ENCODE measurements at regions not wholly inside any gene's neighbourhood (a gene's known extent, or its start where the extent isn't known, plus 50 kb on each side); places are given as distances from the start of the nearest gene placed in this dataset.

DNA sequence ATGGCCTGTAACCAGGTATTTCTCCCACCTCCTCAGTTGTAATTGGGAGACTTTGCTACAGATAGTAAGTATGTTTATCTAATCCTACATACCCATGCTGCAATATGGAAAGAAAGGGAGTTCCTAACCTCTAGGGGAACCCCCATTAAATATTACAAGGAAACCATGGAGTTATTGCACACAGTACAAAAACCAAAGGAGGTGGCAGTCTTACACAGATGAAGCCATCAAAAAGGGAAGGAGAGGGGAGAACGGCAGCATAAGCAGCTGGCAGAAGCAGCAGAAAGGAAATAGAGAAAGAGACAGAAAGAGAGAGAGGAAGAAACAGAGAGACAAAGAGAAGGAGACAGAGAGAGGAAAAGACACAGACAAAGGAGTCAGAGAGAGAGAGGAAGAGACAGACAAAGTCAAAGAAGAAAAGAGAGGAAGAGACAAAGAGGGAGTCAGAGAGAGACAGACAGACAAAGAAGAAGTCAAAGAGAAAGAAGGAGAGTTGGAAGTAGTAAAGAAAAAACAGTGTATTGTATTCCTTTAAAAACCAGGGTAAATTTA is 142.9 kb downstream of the FASLG start:
- CTCF ChIA-PET, result no interaction called here
- no peak for DNase-seq (ENCODE audit: low spot score)

GRCh38 chr1:172809750-172810149 is 150.8 kb downstream of the FASLG start:
- Histone ChIP-seq H3K4me3 (ENCODE audit: low read depth, low read length, poor library complexity, severe bottlenecking) (no peak overlapping the region), H3K36me3 (ENCODE audit: insufficient read depth, low read length, poor library complexity, severe bottlenecking) (no peaks in the 10 kb centered on the region), H3K4me1 (ENCODE audit: insufficient read depth, low read length, poor library complexity, severe bottlenecking) (no peaks in the 10 kb centered on the region), H3K9me3 (ENCODE audit: low read depth, low read length, poor library complexity, severe bottlenecking) (no peaks in the 10 kb centered on the region), H3K27me3 (replicated peaks; ENCODE audit: insufficient read depth, low read depth, low read length, poor library complexity) (no peaks in the 10 kb centered on the region), H3K27ac (ENCODE audit: low read depth, low read length, poor library complexity, severe bottlenecking) (no peak overlapping the region)
- intact Hi-C loops (cut with micrococcal nuclease; ENCODE audit: unreplicated experiment), result no loop called here
- no peak for DNase-seq (ENCODE audit: low spot score)
- ChIA-PET CTCF (no interaction called here), POLR2A (ENCODE audit: low non-redundant PET) (no interaction called here)
- TF ChIP-seq, protein P1, sequence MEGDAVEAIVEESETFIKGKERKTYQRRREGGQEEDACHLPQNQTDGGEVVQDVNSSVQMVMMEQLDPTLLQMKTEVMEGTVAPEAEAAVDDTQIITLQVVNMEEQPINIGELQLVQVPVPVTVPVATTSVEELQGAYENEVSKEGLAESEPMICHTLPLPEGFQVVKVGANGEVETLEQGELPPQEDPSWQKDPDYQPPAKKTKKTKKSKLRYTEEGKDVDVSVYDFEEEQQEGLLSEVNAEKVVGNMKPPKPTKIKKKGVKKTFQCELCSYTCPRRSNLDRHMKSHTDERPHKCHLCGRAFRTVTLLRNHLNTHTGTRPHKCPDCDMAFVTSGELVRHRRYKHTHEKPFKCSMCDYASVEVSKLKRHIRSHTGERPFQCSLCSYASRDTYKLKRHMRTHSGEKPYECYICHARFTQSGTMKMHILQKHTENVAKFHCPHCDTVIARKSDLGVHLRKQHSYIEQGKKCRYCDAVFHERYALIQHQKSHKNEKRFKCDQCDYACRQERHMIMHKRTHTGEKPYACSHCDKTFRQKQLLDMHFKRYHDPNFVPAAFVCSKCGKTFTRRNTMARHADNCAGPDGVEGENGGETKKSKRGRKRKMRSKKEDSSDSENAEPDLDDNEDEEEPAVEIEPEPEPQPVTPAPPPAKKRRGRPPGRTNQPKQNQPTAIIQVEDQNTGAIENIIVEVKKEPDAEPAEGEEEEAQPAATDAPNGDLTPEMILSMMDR (conservative IDR thresholded peaks at IDR 0.05; ENCODE audit: low read depth, low read length), result no peak
- no peak for TF ChIP-seq EZH2 (IDR thresholded peaks at IDR 0.05; ENCODE audit: borderline replicate concordance, low read depth, low read length, poor library complexity, severe bottlenecking)
- no TSS peak for BruUV-seq (replicated peaks)

More for the DNA sequence above, 142.9 kb downstream of the FASLG start:
- no peak for TF ChIP-seq EZH2 (IDR thresholded peaks at IDR 0.05; ENCODE audit: borderline replicate concordance, low read depth, low read length, poor library complexity, severe bottlenecking)
- TF ChIP-seq, protein P1 (conservative IDR thresholded peaks at IDR 0.05; ENCODE audit: low read depth, low read length), result no peak
- POLR2A ChIA-PET (ENCODE audit: low non-redundant PET), result no interaction called here
- Histone ChIP-seq H3K27me3 (replicated peaks; ENCODE audit: insufficient read depth, low read depth, low read length, poor library complexity) (no peaks in the 10 kb centered on the region), H3K36me3 (ENCODE audit: insufficient read depth, low read length, poor library complexity, severe bottlenecking) (no peaks in the 10 kb centered on the region), H3K9me3 (ENCODE audit: low read depth, low read length, poor library complexity, severe bottlenecking) (no peaks in the 10 kb centered on the region), H3K4me3 (ENCODE audit: low read depth, low read length, poor library complexity, severe bottlenecking) (no peak overlapping the region), H3K4me1 (ENCODE audit: insufficient read depth, low read length, poor library complexity, severe bottlenecking) (no peaks in the 10 kb centered on the region), H3K27ac (ENCODE audit: low read depth, low read length, poor library complexity, severe bottlenecking) (no peak overlapping the region)
- intact Hi-C loops (cut with micrococcal nuclease; ENCODE audit: unreplicated experiment), result no loop called here
- no TSS peak for BruUV-seq (replicated peaks)

GRCh38 chr1:172810480-172811175 is 151.7 kb downstream of the FASLG start:
- POLR2A ChIA-PET (ENCODE audit: low non-redundant PET), result no interaction called here
- no peaks in the 10 kb centered on the region for H3K36me3 ChIP-seq (ENCODE audit: insufficient read depth, low read length, poor library complexity, severe bottlenecking)
- TF ChIP-seq, protein P1 (conservative IDR thresholded peaks at IDR 0.05; ENCODE audit: low read depth, low read length), result no peak
- TF ChIP-seq EZH2 (IDR thresholded peaks at IDR 0.05; ENCODE audit: borderline replicate concordance, low read depth, low read length, poor library complexity, severe bottlenecking), result no peak
- no peak for DNase-seq (ENCODE audit: low spot score)
- intact Hi-C loops (cut with micrococcal nuclease; ENCODE audit: unreplicated experiment), result no loop called here
- BruUV-seq (replicated peaks), result no TSS peak
- H3K4me1 ChIP-seq (ENCODE audit: insufficient read depth, low read length, poor library complexity, severe bottlenecking), result no peaks in the 10 kb centered on the region
- CTCF ChIA-PET, result no interaction called here
- no peaks in the 10 kb centered on the region for H3K9me3 ChIP-seq (ENCODE audit: low read depth, low read length, poor library complexity, severe bottlenecking)
- H3K27ac ChIP-seq (ENCODE audit: low read depth, low read length, poor library complexity, severe bottlenecking), result no peak overlapping the region
- H3K4me3 ChIP-seq (ENCODE audit: low read depth, low read length, poor library complexity, severe bottlenecking), result no peak overlapping the region
- no peaks in the 10 kb centered on the region for H3K27me3 ChIP-seq (replicated peaks; ENCODE audit: insufficient read depth, low read depth, low read length, poor library complexity)
